GM21723 (cell line): ENCODE measurements at regions not wholly inside any gene's neighbourhood (a gene's known extent, or its start where the extent isn't known, plus 50 kb on each side); places are given as distances from the start of the nearest gene placed in this dataset.
A peak's percentile ranks its signal among the peaks of the same experiment; 100 is the strongest.

Experiments
- ATAC-seq: cut with Tn5 transposase; IDR thresholded peaks from one replicate; pipeline ENCODE4 v1.9.1; 2021; ENCODE audit warnings: mild to moderate bottlenecking, moderate library complexity; ENCODE audit not compliant: unreplicated experiment

- peak; percentile 75 for ATAC-seq
These were observed 59.3 kb upstream of the COMTD1 start for GRCh38 chr10:75294866-75295701.

- no peak for ATAC-seq
These were observed 58.7 kb upstream of the COMTD1 start for GRCh38 chr10:75294518-75294865.

GRCh38 chr10:75294031-75294437, 58.3 kb upstream of the COMTD1 start:
- ATAC-seq, result no peak

DNA sequence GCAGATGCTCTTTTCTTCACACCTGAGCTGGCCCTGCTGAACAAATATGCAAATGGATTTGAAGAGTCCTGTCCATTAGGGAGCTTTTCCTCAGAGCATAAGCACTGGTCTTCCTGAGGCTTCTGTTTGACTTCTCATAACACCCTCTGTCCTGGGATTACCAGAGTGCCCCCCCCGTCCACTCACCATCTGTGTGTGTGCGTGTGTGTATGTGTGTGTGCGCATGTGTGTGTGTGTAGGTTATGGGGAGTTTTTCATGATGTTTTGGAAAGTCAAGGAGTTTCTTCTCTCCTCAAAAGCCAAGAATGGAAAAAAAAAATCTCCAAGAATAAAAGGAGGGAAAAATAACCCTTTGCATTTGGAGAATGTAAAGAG, 57.7 kb upstream of the COMTD1 start:
- ATAC-seq, result no peak

DNA sequence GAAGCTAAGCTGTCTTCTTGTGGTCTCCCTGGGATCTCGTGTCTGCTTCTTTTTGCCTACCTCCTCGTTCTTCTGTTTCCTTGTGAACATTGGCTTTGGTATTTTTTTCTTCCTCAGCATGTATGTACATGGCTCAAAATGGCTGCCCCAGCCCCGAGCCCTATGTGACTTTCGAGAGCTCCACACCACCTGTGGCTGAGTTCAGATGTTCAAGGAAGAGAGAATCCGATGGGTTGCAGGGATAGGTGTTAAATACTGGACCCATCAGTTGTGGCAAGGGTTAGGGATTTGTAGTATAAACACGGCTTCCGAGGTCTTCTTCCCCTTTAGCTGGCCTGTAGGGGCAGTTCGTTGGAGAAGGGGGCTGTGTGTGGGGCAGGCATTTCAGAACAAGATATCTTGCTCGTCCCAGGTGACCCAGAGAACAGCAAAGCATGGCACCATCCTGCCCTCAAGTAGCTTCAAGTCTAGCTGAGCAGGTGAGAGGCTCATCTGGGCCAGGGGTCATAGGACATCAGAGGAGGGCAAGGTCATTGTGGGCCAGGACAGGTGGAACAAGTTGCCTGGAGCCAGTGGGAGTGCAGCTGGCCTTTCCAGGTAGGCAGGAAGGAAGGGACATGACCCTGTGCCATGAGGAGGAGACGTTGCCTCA, 57.2 kb upstream of the COMTD1 start:
- ATAC-seq, result no peak

DNA sequence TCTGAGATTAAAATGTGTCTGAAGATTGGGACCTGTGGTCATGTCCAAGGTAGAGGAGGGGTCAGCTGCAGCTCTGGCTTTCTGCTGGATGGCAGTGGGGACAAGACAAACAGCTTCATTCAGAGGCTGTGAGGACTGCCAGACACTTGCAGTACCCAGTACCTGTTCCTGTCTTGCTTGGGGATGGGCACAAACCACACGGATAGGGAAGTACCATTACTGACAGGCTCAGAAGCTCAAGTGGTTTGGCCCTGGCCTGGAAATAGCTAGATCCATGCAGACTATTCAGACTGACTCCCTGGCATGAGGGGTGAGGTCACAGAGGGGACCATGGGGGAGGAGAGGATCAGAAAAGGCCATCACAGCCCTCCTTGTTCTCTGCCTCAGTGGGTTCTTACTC, 56.0 kb upstream of the COMTD1 start:
- ATAC-seq, result no peak

- ATAC-seq, result no peak
These were observed 52.5 kb upstream of the COMTD1 start for GRCh38 chr10:75288140-75288711.

DNA sequence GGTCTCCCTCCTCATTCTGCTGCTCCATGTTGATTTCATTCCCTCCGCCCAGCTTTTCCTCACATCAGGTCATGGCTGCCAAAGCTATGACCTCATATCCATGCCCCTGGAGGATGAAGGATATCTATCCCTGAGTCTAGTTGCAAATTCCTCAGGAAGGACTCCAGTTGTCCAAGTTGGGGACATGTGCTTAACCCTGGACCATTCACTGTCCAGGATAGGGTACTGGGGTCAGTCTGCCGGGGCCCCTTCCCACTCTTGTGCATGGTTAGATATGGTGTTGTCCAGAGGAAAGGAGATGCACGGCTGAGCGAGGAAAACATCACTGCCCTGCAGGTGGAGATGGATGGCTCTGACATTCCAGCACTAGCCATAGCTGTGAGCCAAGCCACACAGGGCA, 51.9 kb upstream of the COMTD1 start:
- ATAC-seq, result no peak

DNA sequence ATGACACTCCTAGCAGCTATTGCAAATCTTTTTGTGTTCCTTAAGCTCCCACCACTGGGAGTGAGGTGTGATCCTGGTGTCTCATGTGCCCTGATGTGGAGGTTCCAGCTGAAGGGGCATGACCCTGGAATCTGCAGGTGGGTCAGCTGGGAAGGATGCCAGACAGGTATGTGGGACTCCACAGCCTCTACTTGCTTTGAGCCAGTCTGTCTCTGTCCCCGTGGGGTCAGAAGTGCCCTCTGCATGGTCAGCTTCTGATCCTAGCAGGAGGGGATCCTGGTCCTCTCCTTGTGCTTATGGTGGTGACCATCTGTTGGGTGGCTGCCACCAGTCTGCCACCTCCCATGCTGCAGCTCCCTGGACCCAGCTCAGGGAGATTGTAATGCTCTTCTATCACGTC, 51.1 kb upstream of the COMTD1 start:
- no peak for ATAC-seq
